IMR-90 (cell line): ENCODE measurements at regions not wholly inside any gene's neighbourhood (a gene's known extent, or its start where the extent isn't known, plus 50 kb on each side); places are given as distances from the start of the nearest gene placed in this dataset.

Source experiments
- ATAC-seq: fragments of 200-7000 bp; cut with Tn5 transposase; 2 replicates; pipeline ENCODE4 v1.9.1; 2020; ENCODE audit warnings: low read depth, mild to moderate bottlenecking, moderate library complexity
- BruUV-seq: library from RNA; stranded (reverse); fragments of 400-500 nt; replicated peaks from 2 replicates; lab custom pipeline; 2021; lab: Mats Ljungman, UMichigan
- CTCF ChIA-PET: fragments of 300-600 bp; formaldehyde crosslinking; extraction: SDS; loops from one replicate; lab custom pipeline; 2021; ENCODE audit warnings: antibody characterized with exemption; lab: Yijun Ruan, JAX
- POLR2A ChIA-PET: fragments of 300-600 bp; sonication (Branson Sonifier 250); formaldehyde crosslinking; loops from one replicate; lab custom pipeline; 2022; ENCODE audit warnings: antibody characterized with exemption; ENCODE audit not compliant: unreplicated experiment; lab: Charles Lee
- DNase-seq: peaks from one replicate; pipeline ENCODE4 v3.0.0; 2013
- H2AFZ ChIP-seq: replicated peaks from 2 replicates; pipeline ENCODE3; 2013; ENCODE audit warnings: low read length, mild to moderate bottlenecking; ENCODE audit not compliant: poor library complexity
- H2AK5ac ChIP-seq: 2 replicates; pipeline ENCODE4 v1.6.1; 2013; ENCODE audit warnings: low read depth, low read length, inconsistent platforms
- H2AK9ac ChIP-seq: replicated peaks from 2 replicates; pipeline ENCODE3; 2013; ENCODE audit warnings: mild to moderate bottlenecking, low read depth, low read length, moderate library complexity; ENCODE audit not compliant: poor library complexity
- H2BK120ac ChIP-seq: 2 replicates; pipeline ENCODE4 v1.6.1; 2013; ENCODE audit warnings: low read depth, low read length, inconsistent platforms
- H2BK15ac ChIP-seq: 3 replicates; pipeline ENCODE4 v1.6.1; 2013; ENCODE audit warnings: low read depth, low read length, inconsistent platforms
- H2BK20ac ChIP-seq: 2 replicates; pipeline ENCODE4 v1.6.1; 2013; ENCODE audit warnings: low read depth, mild to moderate bottlenecking, inconsistent platforms, low read length, moderate library complexity
- H2BK5ac ChIP-seq: 2 replicates; pipeline ENCODE4 v1.6.1; 2013; ENCODE audit warnings: mild to moderate bottlenecking, low read depth, low read length, inconsistent platforms; ENCODE audit not compliant: poor library complexity, severe bottlenecking
- H3K14ac ChIP-seq: replicated peaks from 2 replicates; pipeline ENCODE4 v1.6.1; 2013; ENCODE audit warnings: low read depth, low read length, inconsistent platforms
- H3K18ac ChIP-seq: 2 replicates; pipeline ENCODE4 v1.6.1; 2013; ENCODE audit warnings: low read depth, low read length, control low read depth
- H3K23ac ChIP-seq: 2 replicates; pipeline ENCODE4 v1.6.1; 2013; ENCODE audit warnings: low read depth, low read length, inconsistent platforms
- H3K27ac ChIP-seq: 2 replicates; pipeline ENCODE4 v1.5.1; 2013; ENCODE audit warnings: mild to moderate bottlenecking, control low read depth, low read length; ENCODE audit not compliant: insufficient read depth
- H3K27me3 ChIP-seq: 2 replicates; pipeline ENCODE4 v1.6.1; 2013; ENCODE audit warnings: low read length; ENCODE audit not compliant: control insufficient read depth, insufficient read depth
- H3K36me3 ChIP-seq: 2 replicates; pipeline ENCODE4 v1.6.1; 2013; ENCODE audit warnings: low read length, mixed read lengths; ENCODE audit not compliant: control insufficient read depth, insufficient read depth
- H3K4ac ChIP-seq: 2 replicates; pipeline ENCODE4 v1.6.1; 2013; ENCODE audit warnings: low read depth, low read length, inconsistent platforms
- H3K4me1 ChIP-seq: 2 replicates; pipeline ENCODE4 v1.6.1; 2013; ENCODE audit warnings: low read length, mixed read lengths; ENCODE audit not compliant: control insufficient read depth, insufficient read depth
- H3K4me2 ChIP-seq: 2 replicates; pipeline ENCODE4 v1.6.1; 2013; ENCODE audit warnings: low read depth, mild to moderate bottlenecking, control low read depth, low read length, moderate library complexity
- H3K4me3 ChIP-seq: 2 replicates; pipeline ENCODE4 v1.5.1; 2013; ENCODE audit warnings: low read depth, mild to moderate bottlenecking, control low read depth, low read length, moderate library complexity; ENCODE audit not compliant: insufficient read depth
- H3K56ac ChIP-seq: 2 replicates; pipeline ENCODE4 v1.6.1; 2013; ENCODE audit warnings: low read length, inconsistent platforms; ENCODE audit not compliant: insufficient read depth; ENCODE audit errors: extremely low read depth
- H3K79me1 ChIP-seq, 2 experiments: 2 replicates each; pipeline ENCODE4 v1.6.1; 2013; ENCODE audit warnings: low read length in 2 of 2, inconsistent platforms in 1 of 2, low read depth in 1 of 2
- H3K9ac ChIP-seq: 2 replicates; pipeline ENCODE4 v1.6.1; 2013; ENCODE audit warnings: low read depth, low read length, control low read depth
- H3K9me1 ChIP-seq: 2 replicates; pipeline ENCODE4 v1.6.1; 2013; ENCODE audit warnings: low read length, inconsistent platforms; ENCODE audit not compliant: insufficient read depth
- H3K9me3 ChIP-seq: 2 replicates; pipeline ENCODE4 v1.6.1; 2013; ENCODE audit warnings: low read length; ENCODE audit not compliant: control insufficient read depth, insufficient read depth
- H4K20me1 ChIP-seq: 2 replicates; pipeline ENCODE4 v1.6.1; 2013; ENCODE audit warnings: low read length, inconsistent platforms; ENCODE audit not compliant: insufficient read depth
- H4K5ac ChIP-seq: 2 replicates; pipeline ENCODE4 v1.6.1; 2013; ENCODE audit warnings: mild to moderate bottlenecking, low read depth, low read length, control low read depth
- H4K8ac ChIP-seq, 2 experiments: 2 replicates each; pipeline ENCODE4 v1.6.1; 2013; ENCODE audit warnings: low read depth in 2 of 2, low read length in 2 of 2, control low read depth in 1 of 2, inconsistent platforms in 1 of 2
- H4K91ac ChIP-seq: 2 replicates; pipeline ENCODE4 v1.6.1; 2013; ENCODE audit warnings: low read depth, low read length, inconsistent platforms; ENCODE audit not compliant: insufficient read depth
- BHLHE40 ChIP-seq: fragments of 150-350 bp; IDR thresholded peaks from 2 replicates; pipeline ENCODE4 v1.6.1; 2016; ENCODE audit warnings: mild to moderate bottlenecking, low read depth, low read length
- FOS ChIP-seq: fragments of 150-350 bp; IDR thresholded peaks from 2 replicates; pipeline ENCODE4 v1.6.1; 2016; ENCODE audit warnings: low read depth, low read length
- POLR2A ChIP-seq: IDR thresholded peaks from 2 replicates; pipeline ENCODE4 v1.6.1; 2012; ENCODE audit warnings: mild to moderate bottlenecking, low read depth, low read length
- RCOR1 ChIP-seq: IDR thresholded peaks from 2 replicates; pipeline ENCODE4 v1.6.1; 2012; ENCODE audit warnings: mild to moderate bottlenecking, low read length, improper control_type of control experiment; ENCODE audit not compliant: insufficient replicate concordance
- WGBS, 2 experiments: methylation state at CpG; one replicate each; pipeline versions ENCODE4 v1.1.5 to v1.1.7; 2013; ENCODE audit warnings: missing lambda C conversion rate in 2 of 2; ENCODE audit not compliant: insufficient read length in 1 of 2; ENCODE audit errors: extremely low coverage in 2 of 2; 5-methylcytosine and 5-hydroxymethylcytosine counted together
- dilution Hi-C: fragments of 300-500 bp; cut with HindIII; formaldehyde crosslinking; loops from one replicate; pipeline ENCODE4 v1.14.3; 2018; ENCODE audit warnings: low sequenced_read_pairs; ENCODE audit not compliant: unreplicated experiment
- in situ Hi-C: fragments of 300-500 bp; cut with MboI; formaldehyde crosslinking; loops from 3 replicates; pipeline ENCODE4 v1.14.3; 2019; ENCODE audit warnings: low sequenced_read_pairs, inconsistent platforms, mixed read lengths
- intact Hi-C: fragments of 100-400 bp; cut with micrococcal nuclease; formaldehyde crosslinking; loops from 2 replicates; pipeline ENCODE4 v1.10.0; 2022
- TF ChIP-seq, protein P1 (sequence below): conservative IDR thresholded peaks from 2 replicates; pipeline ENCODE4 v1.5.1; 2012; ENCODE audit warnings: mild to moderate bottlenecking, low read depth, low read length, improper control_type of control experiment

DNA sequence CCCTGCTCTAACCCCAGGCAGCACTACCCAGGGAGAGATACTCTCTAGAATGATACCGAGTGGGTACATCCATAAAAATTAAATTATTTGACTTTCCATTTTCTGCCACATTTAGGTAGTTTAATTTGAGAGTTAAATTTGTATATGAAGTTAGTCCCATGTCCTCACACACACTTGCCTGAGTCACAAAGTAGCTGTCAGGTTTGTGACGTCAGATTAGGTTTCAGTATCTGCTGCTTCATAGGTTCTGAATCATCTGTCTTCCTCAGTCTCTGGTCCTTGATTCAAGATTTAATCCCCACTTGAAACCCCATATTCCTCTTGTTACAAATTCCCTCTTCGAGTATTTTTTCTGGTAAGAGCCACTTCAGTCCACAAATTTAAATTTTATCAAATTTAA lies 738.6 kb upstream of the FAM98A start:
- H3K4ac ChIP-seq, result no peak overlapping the region
- in situ Hi-C loops, result no loop called here
- no peak overlapping the region for H2BK20ac ChIP-seq
- dilution Hi-C loops, result no loop called here
- no peak overlapping the region for H4K8ac ChIP-seq
- H2AK9ac ChIP-seq, result no peak overlapping the region
- H3K36me3 ChIP-seq, result no peaks in the 10 kb centered on the region
- H4K20me1 ChIP-seq, result no peaks in the 10 kb centered on the region
- no peak overlapping the region for H3K56ac ChIP-seq
- no peak overlapping the region for H3K9ac ChIP-seq
- H3K9me3 ChIP-seq, result 0 out of 2 replicates have a peak, but pooled peaks cover 2% of the 10 kb centered on the region
- no peak overlapping the region for H3K23ac ChIP-seq
- no peak overlapping the region for H4K91ac ChIP-seq
- H3K27me3 ChIP-seq, result no peaks in the 10 kb centered on the region
- no peak overlapping the region for H3K4me3 ChIP-seq
- H2BK120ac ChIP-seq, result no peak overlapping the region
- ATAC-seq (no peak), DNase-seq (no peak)
- ChIA-PET CTCF (no interaction called here), POLR2A (no interaction called here)
- H3K9me1 ChIP-seq, result no peaks in the 10 kb centered on the region
- no peak overlapping the region for H3K27ac ChIP-seq
- BruUV-seq, result no TSS peak
- intact Hi-C loops, result no loop called here
- WGBS, 2 experiments, result no CpG with 5 or more reads among the region's 3 CpGs
- H4K5ac ChIP-seq, result no peak overlapping the region
- no peaks in the 10 kb centered on the region for H3K79me1 ChIP-seq
- TF ChIP-seq FOS, result no peak
- no peak for TF ChIP-seq POLR2A
- TF ChIP-seq RCOR1, result no peak
- TF ChIP-seq, protein P1, sequence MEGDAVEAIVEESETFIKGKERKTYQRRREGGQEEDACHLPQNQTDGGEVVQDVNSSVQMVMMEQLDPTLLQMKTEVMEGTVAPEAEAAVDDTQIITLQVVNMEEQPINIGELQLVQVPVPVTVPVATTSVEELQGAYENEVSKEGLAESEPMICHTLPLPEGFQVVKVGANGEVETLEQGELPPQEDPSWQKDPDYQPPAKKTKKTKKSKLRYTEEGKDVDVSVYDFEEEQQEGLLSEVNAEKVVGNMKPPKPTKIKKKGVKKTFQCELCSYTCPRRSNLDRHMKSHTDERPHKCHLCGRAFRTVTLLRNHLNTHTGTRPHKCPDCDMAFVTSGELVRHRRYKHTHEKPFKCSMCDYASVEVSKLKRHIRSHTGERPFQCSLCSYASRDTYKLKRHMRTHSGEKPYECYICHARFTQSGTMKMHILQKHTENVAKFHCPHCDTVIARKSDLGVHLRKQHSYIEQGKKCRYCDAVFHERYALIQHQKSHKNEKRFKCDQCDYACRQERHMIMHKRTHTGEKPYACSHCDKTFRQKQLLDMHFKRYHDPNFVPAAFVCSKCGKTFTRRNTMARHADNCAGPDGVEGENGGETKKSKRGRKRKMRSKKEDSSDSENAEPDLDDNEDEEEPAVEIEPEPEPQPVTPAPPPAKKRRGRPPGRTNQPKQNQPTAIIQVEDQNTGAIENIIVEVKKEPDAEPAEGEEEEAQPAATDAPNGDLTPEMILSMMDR, result no peak
- no peak for TF ChIP-seq BHLHE40
- no peak overlapping the region for H2BK15ac ChIP-seq
- H3K18ac ChIP-seq, result no peak overlapping the region
- H3K4me2 ChIP-seq, result no peak overlapping the region
- H3K14ac ChIP-seq, result no peak overlapping the region
- no peak overlapping the region for H2AK5ac ChIP-seq
- H2AFZ ChIP-seq, result no peak overlapping the region
- H2BK5ac ChIP-seq, result no peak overlapping the region
- H3K4me1 ChIP-seq, result no peaks in the 10 kb centered on the region
